IPS-18a (cell line): ENCODE measurements at regions not wholly inside any gene's neighbourhood (a gene's known extent, or its start where the extent isn't known, plus 50 kb on each side); places are given as distances from the start of the nearest gene placed in this dataset.
"Not testable (repeated sequence)": the region's sequence is repeated elsewhere in the genome, so short reads cannot be mapped to it uniquely, and the experiment has no call there.

Experiments
- H3K27ac ChIP-seq: one replicate; pipeline ENCODE4 v1.5.1; 2013; ENCODE audit warnings: low read length
- H3K27me3 ChIP-seq: one replicate; pipeline ENCODE4 v1.6.1; 2013; ENCODE audit warnings: mild to moderate bottlenecking, low read length; ENCODE audit not compliant: control insufficient read depth, insufficient read depth
- H3K36me3 ChIP-seq: one replicate; pipeline ENCODE4 v1.6.1; 2013; ENCODE audit warnings: low read depth, low read length; ENCODE audit not compliant: control insufficient read depth
- H3K4me1 ChIP-seq: one replicate; pipeline ENCODE4 v1.6.1; 2013; ENCODE audit warnings: low read depth, low read length; ENCODE audit not compliant: control insufficient read depth
- H3K4me3 ChIP-seq: one replicate; pipeline ENCODE4 v1.5.1; 2013; ENCODE audit warnings: low read length
- H3K9ac ChIP-seq: one replicate; pipeline ENCODE4 v1.6.1; 2013; ENCODE audit warnings: mild to moderate bottlenecking, low read length, moderate library complexity
- H3K9me3 ChIP-seq: one replicate; pipeline ENCODE4 v1.6.1; 2013; ENCODE audit warnings: low read depth, low read length; ENCODE audit not compliant: control insufficient read depth

- Histone ChIP-seq H3K4me1 (no peaks in the 10 kb centered on the region), H3K27me3 (no peaks in the 10 kb centered on the region), H3K27ac (no peak overlapping the region), H3K9me3 (no peaks in the 10 kb centered on the region), H3K36me3 (no peaks in the 10 kb centered on the region), H3K4me3 (no peak overlapping the region), H3K9ac (no peak overlapping the region)
These were observed 654.6 kb downstream of the TNS3 start for GRCh38 chr7:46927131-46927810.

- no peaks in the 10 kb centered on the region for H3K4me1 ChIP-seq
These were observed 665.3 kb downstream of the TNS3 start for GRCh38 chr7:46916581-46916980.

GRCh38 chr7:46912692-46913091, 669.2 kb downstream of the TNS3 start:
- Histone ChIP-seq H3K9ac (no peak overlapping the region), H3K27ac (no peak overlapping the region), H3K9me3 (no peaks in the 10 kb centered on the region), H3K36me3 (no peaks in the 10 kb centered on the region), H3K27me3 (no peaks in the 10 kb centered on the region), H3K4me1 (no peaks in the 10 kb centered on the region), H3K4me3 (no peak overlapping the region)

More at GRCh38 chr7:46916581-46916980, 665.3 kb downstream of the TNS3 start:
- Histone ChIP-seq H3K36me3 (no peaks in the 10 kb centered on the region), H3K27ac (no peak overlapping the region), H3K9ac (no peak overlapping the region), H3K9me3 (no peaks in the 10 kb centered on the region), H3K27me3 (no peaks in the 10 kb centered on the region), H3K4me3 (no peak overlapping the region)

GRCh38 chr7:46909601-46910051, 672.3 kb downstream of the TNS3 start:
- Histone ChIP-seq H3K9ac (no peak overlapping the region), H3K4me1 (no peaks in the 10 kb centered on the region), H3K36me3 (no peaks in the 10 kb centered on the region), H3K27ac (no peak overlapping the region), H3K27me3 (no peaks in the 10 kb centered on the region), H3K4me3 (no peak overlapping the region), H3K9me3 (no peaks in the 10 kb centered on the region)

- no peaks in the 10 kb centered on the region for H3K36me3 ChIP-seq
- no peaks in the 10 kb centered on the region for H3K27me3 ChIP-seq
- no peak overlapping the region for H3K9ac ChIP-seq
- H3K27ac ChIP-seq, result no peak overlapping the region
- H3K4me1 ChIP-seq, result no peaks in the 10 kb centered on the region
- H3K9me3 ChIP-seq, result no peaks in the 10 kb centered on the region
- no peak overlapping the region for H3K4me3 ChIP-seq
These were observed 673.1 kb downstream of the TNS3 start for GRCh38 chr7:46908770-46909169.

GRCh38 chr7:46904523-46904922, 677.4 kb downstream of the TNS3 start:
- H3K4me3 ChIP-seq, H3K9me3 ChIP-seq, H3K27me3 ChIP-seq, H3K36me3 ChIP-seq, H3K4me1 ChIP-seq, H3K27ac ChIP-seq, H3K9ac ChIP-seq: not testable (repeated sequence)

- Histone ChIP-seq H3K9me3 (no peaks in the 10 kb centered on the region), H3K27me3 (no peaks in the 10 kb centered on the region), H3K4me1 (no peaks in the 10 kb centered on the region), H3K4me3 (no peak overlapping the region), H3K9ac (no peak overlapping the region), H3K27ac (no peak overlapping the region), H3K36me3 (no peaks in the 10 kb centered on the region)
These were observed 679.4 kb downstream of the TNS3 start for GRCh38 chr7:46902463-46902862.

GRCh38 chr7:46900312-46901263, 681.3 kb downstream of the TNS3 start:
- Histone ChIP-seq H3K9ac (no peak overlapping the region), H3K36me3 (no peaks in the 10 kb centered on the region), H3K9me3 (no peaks in the 10 kb centered on the region), H3K4me1 (no peaks in the 10 kb centered on the region), H3K4me3 (no peak overlapping the region), H3K27me3 (no peaks in the 10 kb centered on the region), H3K27ac (no peak overlapping the region)

GRCh38 chr7:46897381-46897780, 684.5 kb downstream of the TNS3 start:
- no peaks in the 10 kb centered on the region for H3K9me3 ChIP-seq
- H3K27ac ChIP-seq, result no peak overlapping the region
- no peaks in the 10 kb centered on the region for H3K36me3 ChIP-seq
- H3K9ac ChIP-seq, result no peak overlapping the region
- H3K4me1 ChIP-seq, result no peaks in the 10 kb centered on the region
- no peaks in the 10 kb centered on the region for H3K27me3 ChIP-seq
- H3K4me3 ChIP-seq, result no peak overlapping the region

- Histone ChIP-seq H3K4me3 (no peak overlapping the region), H3K9ac (no peak overlapping the region), H3K4me1 (no peaks in the 10 kb centered on the region), H3K36me3 (no peaks in the 10 kb centered on the region), H3K27ac (no peak overlapping the region), H3K27me3 (no peaks in the 10 kb centered on the region), H3K9me3 (no peaks in the 10 kb centered on the region)
These were observed 695.1 kb downstream of the TNS3 start for GRCh38 chr7:46886669-46887374.

GRCh38 chr7:46885167-46885566, 696.7 kb downstream of the TNS3 start:
- H3K9ac ChIP-seq, result no peak overlapping the region
- H3K4me1 ChIP-seq, result no peaks in the 10 kb centered on the region
- no peak overlapping the region for H3K27ac ChIP-seq
- H3K4me3 ChIP-seq, result no peak overlapping the region
- H3K9me3 ChIP-seq, result no peaks in the 10 kb centered on the region
- H3K36me3 ChIP-seq, result no peaks in the 10 kb centered on the region
- no peaks in the 10 kb centered on the region for H3K27me3 ChIP-seq
